ENCODE measurements at regions not wholly inside any gene's neighbourhood (a gene's known extent, or its start where the extent isn't known, plus 50 kb on each side); places are given as distances from the start of the nearest gene placed in this dataset.

DNA sequence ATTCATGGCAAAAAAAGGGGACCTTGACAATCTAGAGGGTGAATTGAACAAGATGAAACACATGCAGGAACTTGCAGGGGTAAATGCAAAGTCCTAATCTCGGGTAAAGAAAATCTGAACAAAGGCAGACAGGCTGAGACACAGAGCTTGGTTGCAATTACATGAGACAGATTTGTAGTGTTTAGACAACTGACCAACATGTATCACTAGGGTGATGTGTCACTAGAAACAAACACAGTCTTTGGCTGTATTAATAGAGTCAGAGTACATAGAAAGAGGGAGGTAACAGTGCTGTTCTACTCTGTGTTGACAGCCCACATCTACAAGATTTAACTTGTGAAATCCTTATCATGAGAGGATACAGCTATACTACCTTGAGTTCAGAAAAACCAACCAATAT, 78.1 kb upstream of the GRIK3 start (continued):
- TF ChIP-seq REST (IDR thresholded peaks at IDR 0.05; ENCODE audit: low read depth) (no peak), ZNF274 (IDR thresholded peaks at IDR 0.05; ENCODE audit: low read depth, low read length) (no peak), EZH2 (IDR thresholded peaks at IDR 0.05) (no peak), SRF (IDR thresholded peaks at IDR 0.05; ENCODE audit: low read depth) (no peak), ELF1 (IDR thresholded peaks at IDR 0.05; ENCODE audit: borderline replicate concordance, low read depth) (no peak), EGR1 (IDR thresholded peaks at IDR 0.05; ENCODE audit: low read depth) (no peak), JUND (IDR thresholded peaks at IDR 0.05) (no peak), EZH2phosphoT487 (IDR thresholded peaks at IDR 0.05; ENCODE audit: borderline replicate concordance) (no peak)

GRCh38 chr1:37113285-37113997, 79.1 kb upstream of the GRIK3 start:
- Histone ChIP-seq H4K20me1 (ENCODE audit: insufficient read depth) (no peaks in the 10 kb centered on the region), H3K4me1 (ENCODE audit: control insufficient read depth in 1 of 2, insufficient read depth in 2 of 2, low read length in 2 of 2) (peaks cover 0 to 5% of the 10 kb centered on the region in 2 experiments; a peak in 1 of 4 replicates), H2AFZ (ENCODE audit: low read depth, low read length, poor library complexity, severe bottlenecking) (no peak overlapping the region), H3K27me3 (ENCODE audit: insufficient read depth, low read length) (peaks cover 49% of the 10 kb centered on the region), H3K79me2 (ENCODE audit: insufficient read depth, low read length) (no peaks in the 10 kb centered on the region), H3K4me3 (replicated peaks in 1 of 2; ENCODE audit: low read depth in 1 of 2, low read length in 2 of 2) (no peak overlapping the region), H3K4me2 (ENCODE audit: low read length) (peak overlapping the region; percentile 5; the same call in 1 of the 2 replicates), H3K27ac (ENCODE audit: low read depth, low read length) (no peak overlapping the region), H3K9me3 (ENCODE audit: control insufficient read depth in 1 of 2, insufficient read depth in 1 of 2, low read depth in 1 of 2, low read length in 2 of 2) (no peaks in the 10 kb centered on the region), H3K9me2 (ENCODE audit: insufficient read depth) (no peaks in the 10 kb centered on the region), H3K9ac (ENCODE audit: low read length) (no peak overlapping the region), H3K36me3 (ENCODE audit: control insufficient read depth in 1 of 2, insufficient read depth in 2 of 2, low read length in 2 of 2) (no peaks in the 10 kb centered on the region)
- POLR2A ChIA-PET, result no interaction called here
- no TSS peak for BruUV-seq (replicated peaks)
- intact Hi-C loops (cut with micrococcal nuclease), result no loop called here
- CTCF ChIA-PET, result no interaction called here
- RAD21 ChIA-PET (ENCODE audit: low non-redundant PET in 1 of 2, low total read pairs in 2 of 2, uncharacterized antibody in 2 of 2, unreplicated experiment in 2 of 2), result no interaction called here
- TF ChIP-seq ZFX (IDR thresholded peaks at IDR 0.05) (no peak), CEBPB (IDR thresholded peaks at IDR 0.05; ENCODE audit: low read depth) (no peak), TCF7L2 (IDR thresholded peaks at IDR 0.05; ENCODE audit: borderline replicate concordance, extremely low read depth, insufficient read depth, insufficient read length) (peak; percentile 73), REST (IDR thresholded peaks at IDR 0.05; ENCODE audit: low read depth) (no peak), ATF3 (IDR thresholded peaks at IDR 0.05) (no peak)
- DNase-seq (ENCODE audit: low read depth, low spot score) (no peak), ATAC-seq (peak; percentile 55)

Measured in HCT116 (cell line).